Smooth muscle cell (in vitro differentiated cells): ENCODE measurements at regions not wholly inside any gene's neighbourhood (a gene's known extent, or its start where the extent isn't known, plus 50 kb on each side); places are given as distances from the start of the nearest gene placed in this dataset.

ENCODE experiments used
- DNase-seq: peaks from one replicate; lab custom pipeline; 2025; ENCODE audit not compliant: unreplicated experiment; lab: John Stamatoyannopoulos, UW
- H2AFZ ChIP-seq: fragments of 200-600 bp; sonication (generic); 2 replicates; pipeline ENCODE4 v1.6.0; 2016; ENCODE audit warnings: antibody characterized with exemption, low read depth, mild to moderate bottlenecking
- H3F3A ChIP-seq: fragments of 200-600 bp; sonication (generic); 2 replicates; pipeline ENCODE4 v1.6.0; 2017; ENCODE audit warnings: antibody characterized with exemption, low read depth
- H3K27ac ChIP-seq: fragments of 200-600 bp; sonication (generic); 2 replicates; pipeline ENCODE4 v1.5.1; 2016; ENCODE audit warnings: low read depth, mild to moderate bottlenecking
- H3K27me3 ChIP-seq: fragments of 200-600 bp; sonication (generic); 2 replicates; pipeline ENCODE4 v1.6.1; 2016; ENCODE audit warnings: low read depth, mild to moderate bottlenecking
- H3K36me3 ChIP-seq: fragments of 200-600 bp; sonication (generic); 2 replicates; pipeline ENCODE4 v1.5.1; 2016; ENCODE audit warnings: low read depth
- H3K4me1 ChIP-seq: fragments of 200-600 bp; sonication (generic); 2 replicates; pipeline ENCODE4 v1.5.1; 2016; ENCODE audit warnings: low read depth
- H3K4me2 ChIP-seq: fragments of 200-600 bp; sonication (generic); 2 replicates; pipeline ENCODE4 v1.6.0; 2016; ENCODE audit warnings: mild to moderate bottlenecking
- H3K4me3 ChIP-seq: fragments of 200-600 bp; sonication (generic); 2 replicates; pipeline ENCODE4 v1.5.1; 2016; ENCODE audit warnings: mild to moderate bottlenecking
- H3K79me2 ChIP-seq: fragments of 200-600 bp; sonication (generic); 2 replicates; pipeline ENCODE4 v1.6.0; 2016; ENCODE audit warnings: low read depth, mild to moderate bottlenecking
- H3K9ac ChIP-seq: fragments of 200-600 bp; sonication (generic); 2 replicates; pipeline ENCODE4 v1.6.0; 2016; ENCODE audit warnings: low read depth
- H3K9me3 ChIP-seq: fragments of 200-600 bp; sonication (generic); replicated peaks from 2 replicates; pipeline ENCODE4 v1.5.1; 2016; ENCODE audit warnings: low read depth
- H4K20me1 ChIP-seq: fragments of 200-600 bp; sonication (generic); 2 replicates; pipeline ENCODE4 v1.6.0; 2016; ENCODE audit warnings: low read depth
- WGBS: methylation state at CpG from one replicate; pipeline ENCODE4 v1.1.7; 2016; ENCODE audit warnings: low lambda C conversion rate; 5-methylcytosine and 5-hydroxymethylcytosine counted together
- TF ChIP-seq, protein P1 (sequence below): fragments of 200-600 bp; sonication (generic); IDR thresholded peaks from 2 replicates; pipeline ENCODE4 v1.5.1; 2017; ENCODE audit warnings: borderline replicate concordance, mild to moderate bottlenecking, antibody characterized with exemption; ENCODE audit not compliant: insufficient read depth, poor library complexity, severe bottlenecking

GRCh38 chr12:59181196-59181777 is 261.0 kb upstream of the LRIG3 start:
- Histone ChIP-seq H3K4me3 (no peak overlapping the region), H3K79me2 (no peaks in the 10 kb centered on the region), H3K9ac (no peak overlapping the region), H3K9me3 (no peaks in the 10 kb centered on the region), H2AFZ (no peak overlapping the region), H4K20me1 (no peaks in the 10 kb centered on the region), H3F3A (no peaks in the 10 kb centered on the region), H3K27me3 (no peaks in the 10 kb centered on the region), H3K27ac (no peak overlapping the region), H3K4me2 (no peak overlapping the region), H3K36me3 (no peaks in the 10 kb centered on the region), H3K4me1 (no peaks in the 10 kb centered on the region)
- TF ChIP-seq, protein P1, sequence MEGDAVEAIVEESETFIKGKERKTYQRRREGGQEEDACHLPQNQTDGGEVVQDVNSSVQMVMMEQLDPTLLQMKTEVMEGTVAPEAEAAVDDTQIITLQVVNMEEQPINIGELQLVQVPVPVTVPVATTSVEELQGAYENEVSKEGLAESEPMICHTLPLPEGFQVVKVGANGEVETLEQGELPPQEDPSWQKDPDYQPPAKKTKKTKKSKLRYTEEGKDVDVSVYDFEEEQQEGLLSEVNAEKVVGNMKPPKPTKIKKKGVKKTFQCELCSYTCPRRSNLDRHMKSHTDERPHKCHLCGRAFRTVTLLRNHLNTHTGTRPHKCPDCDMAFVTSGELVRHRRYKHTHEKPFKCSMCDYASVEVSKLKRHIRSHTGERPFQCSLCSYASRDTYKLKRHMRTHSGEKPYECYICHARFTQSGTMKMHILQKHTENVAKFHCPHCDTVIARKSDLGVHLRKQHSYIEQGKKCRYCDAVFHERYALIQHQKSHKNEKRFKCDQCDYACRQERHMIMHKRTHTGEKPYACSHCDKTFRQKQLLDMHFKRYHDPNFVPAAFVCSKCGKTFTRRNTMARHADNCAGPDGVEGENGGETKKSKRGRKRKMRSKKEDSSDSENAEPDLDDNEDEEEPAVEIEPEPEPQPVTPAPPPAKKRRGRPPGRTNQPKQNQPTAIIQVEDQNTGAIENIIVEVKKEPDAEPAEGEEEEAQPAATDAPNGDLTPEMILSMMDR, result no peak
- 29% methylated on average over 2 of the region's 2 CpGs for WGBS
- no peak for DNase-seq

DNA sequence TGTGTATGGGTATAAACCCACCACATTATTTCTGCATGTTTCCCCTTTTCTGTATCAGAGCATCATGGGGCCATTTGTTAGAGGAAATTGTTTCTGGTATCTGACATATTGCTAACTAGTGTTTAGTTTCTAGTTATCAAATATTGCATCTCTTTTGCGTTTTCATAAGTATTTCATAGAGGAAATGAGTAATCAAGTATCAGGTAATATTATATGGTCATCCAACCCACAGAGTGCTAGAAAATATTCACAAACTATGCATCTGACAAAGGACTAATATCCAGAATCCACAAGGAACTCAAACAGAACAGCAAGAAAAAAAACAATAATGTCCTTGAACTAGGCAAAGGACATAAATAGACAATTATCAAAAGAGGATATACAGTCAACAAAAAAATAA is 258.9 kb upstream of the LRIG3 start:
- WGBS, result 85% methylated on average over 1 of the region's 1 CpG
- H3K4me3 ChIP-seq, result no peak overlapping the region

GRCh38 chr12:59173695-59174094 is 253.4 kb upstream of the LRIG3 start:
- Histone ChIP-seq H3K9ac (no peak overlapping the region), H2AFZ (no peak overlapping the region), H3K9me3 (no peaks in the 10 kb centered on the region), H3K27ac (no peak overlapping the region), H3K79me2 (no peaks in the 10 kb centered on the region), H4K20me1 (no peaks in the 10 kb centered on the region), H3F3A (no peaks in the 10 kb centered on the region), H3K4me1 (no peaks in the 10 kb centered on the region), H3K36me3 (no peaks in the 10 kb centered on the region), H3K4me2 (no peak overlapping the region), H3K4me3 (no peak overlapping the region), H3K27me3 (no peaks in the 10 kb centered on the region)
- TF ChIP-seq, protein P1, result peak; percentile 6
- WGBS, result 93% methylated on average over 4 of the region's 4 CpGs
- no peak for DNase-seq

More for the DNA sequence above, 258.9 kb upstream of the LRIG3 start:
- no peak overlapping the region for H2AFZ ChIP-seq
- H3K9me3 ChIP-seq, result no peaks in the 10 kb centered on the region
- H3K36me3 ChIP-seq, result no peaks in the 10 kb centered on the region
- H3K4me1 ChIP-seq, result no peaks in the 10 kb centered on the region
- no peaks in the 10 kb centered on the region for H3K27me3 ChIP-seq
- no peak overlapping the region for H3K27ac ChIP-seq
- H3K79me2 ChIP-seq, result no peaks in the 10 kb centered on the region
- no peak for DNase-seq
- no peaks in the 10 kb centered on the region for H3F3A ChIP-seq
- no peak overlapping the region for H3K9ac ChIP-seq
- TF ChIP-seq, protein P1, result no peak
- no peaks in the 10 kb centered on the region for H4K20me1 ChIP-seq
- H3K4me2 ChIP-seq, result no peak overlapping the region

GRCh38 chr12:59168647-59169046 is 248.3 kb upstream of the LRIG3 start:
- 83% methylated on average over 2 of the region's 2 CpGs for WGBS
- Histone ChIP-seq H3K4me3 (no peak overlapping the region), H3K79me2 (no peaks in the 10 kb centered on the region), H3F3A (peaks cover 8% of the 10 kb centered on the region), H3K9ac (no peak overlapping the region), H3K27me3 (no peaks in the 10 kb centered on the region), H4K20me1 (no peaks in the 10 kb centered on the region), H3K9me3 (no peaks in the 10 kb centered on the region), H2AFZ (no peak overlapping the region), H3K4me2 (no peak overlapping the region), H3K27ac (no peak overlapping the region), H3K4me1 (no peaks in the 10 kb centered on the region), H3K36me3 (no peaks in the 10 kb centered on the region)
- TF ChIP-seq, protein P1, result no peak
- no peak for DNase-seq
